Natural killer cell (primary cell): ENCODE measurements at regions not wholly inside any gene's neighbourhood (a gene's known extent, or its start where the extent isn't known, plus 50 kb on each side); places are given as distances from the start of the nearest gene placed in this dataset.

Source experiments
- ATAC-seq, 3 donors: fragments of 150-1000 bp in 2 of 3; fragments of 200-7000 bp in 1 of 3; cut with Tn5 transposase; 1 replicate in 1 of 3; 2 replicates in 2 of 3; pipeline ENCODE4 v1.10.0; 2021; ENCODE audit warnings: mild to moderate bottlenecking in 2 of 3, moderate library complexity in 2 of 3
- DNase-seq, 2 donors: peaks; one replicate each; pipeline versions ENCODE4 v3.0.0 to v3.0.0-alpha.2; 2013 to 2021; ENCODE audit warnings: mixed read lengths in 1 of 2
- H3K27ac ChIP-seq: one replicate; pipeline ENCODE4 v1.5.1; 2013; ENCODE audit warnings: mild to moderate bottlenecking, low read length
- H3K27me3 ChIP-seq: one replicate; pipeline ENCODE4 v1.6.1; 2013; ENCODE audit warnings: low read length; ENCODE audit not compliant: control insufficient read depth, insufficient read depth
- H3K36me3 ChIP-seq: one replicate; pipeline ENCODE4 v1.6.1; 2013; ENCODE audit warnings: low read length; ENCODE audit not compliant: control insufficient read depth, insufficient read depth
- H3K4me1 ChIP-seq: one replicate; pipeline ENCODE4 v1.6.1; 2013; ENCODE audit warnings: low read length; ENCODE audit not compliant: control insufficient read depth, insufficient read depth
- H3K4me3 ChIP-seq: one replicate; pipeline ENCODE4 v1.5.1; 2013; ENCODE audit warnings: low read length
- H3K9me3 ChIP-seq: one replicate; pipeline ENCODE4 v1.6.1; 2013; ENCODE audit warnings: low read length; ENCODE audit not compliant: control insufficient read depth, insufficient read depth
- H3K27ac Mint-ChIP-seq, 2 donors: one replicate each; pipeline ENCODE4 v1.8.0; 2022; ENCODE audit warnings: mild to moderate bottlenecking in 2 of 2, mixed read lengths in 2 of 2, moderate library complexity in 1 of 2
- H3K27me3 Mint-ChIP-seq, 2 donors: one replicate each; pipeline ENCODE4 v1.8.0; 2022; ENCODE audit warnings: low read depth in 2 of 2, mixed read lengths in 2 of 2
- H3K36me3 Mint-ChIP-seq: one replicate; pipeline ENCODE4 v1.8.0; 2022; ENCODE audit warnings: mixed read lengths
- H3K4me1 Mint-ChIP-seq, 2 donors: one replicate each; pipeline ENCODE4 v1.8.0; 2022; ENCODE audit warnings: mixed read lengths in 2 of 2
- H3K4me3 Mint-ChIP-seq: one replicate; pipeline ENCODE4 v1.8.0; 2022; ENCODE audit warnings: mild to moderate bottlenecking, moderate library complexity, mixed read lengths
- H3K9me3 Mint-ChIP-seq, 2 donors: one replicate each; pipeline ENCODE4 v1.8.0; 2022; ENCODE audit warnings: mixed read lengths in 2 of 2
- WGBS: methylation state at CpG from one replicate; pipeline ENCODE4 v1.1.7; 2013; ENCODE audit warnings: missing lambda C conversion rate; ENCODE audit not compliant: insufficient coverage; 5-methylcytosine and 5-hydroxymethylcytosine counted together
- intact Hi-C: fragments of 100-400 bp; cut with micrococcal nuclease; formaldehyde crosslinking; loops from one replicate; pipeline ENCODE4 v1.14.2; 2022
- TF ChIP-seq, protein P1 (sequence below): fragments of 200-600 bp; IDR thresholded peaks from one replicate; pipeline ENCODE4 v1.8.0; 2022; ENCODE audit warnings: antibody characterized with exemption

GRCh38 chr6:109230453-109230852 lies 135.1 kb downstream of the CEP57L1 start:
- H3K4me3 Mint-ChIP-seq: no peak overlapping the region
- peaks cover 1 to 6% of the 10 kb centered on the region in 2 donors for H3K4me1 Mint-ChIP-seq
- no peaks in the 10 kb centered on the region for H3K27me3 Mint-ChIP-seq
- no peaks in the 10 kb centered on the region for H3K4me1 ChIP-seq
- H3K9me3 Mint-ChIP-seq: peaks cover 0 to 2% of the 10 kb centered on the region in 2 donors
- no peak overlapping the region for H3K27ac ChIP-seq
- H3K36me3 Mint-ChIP-seq: peaks cover 8% of the 10 kb centered on the region
- intact Hi-C loops: no loop called here
- WGBS: 95% methylated on average over 7 of the region's 7 CpGs
- ATAC-seq (no peak), DNase-seq (no peak)
- TF ChIP-seq, protein P1, sequence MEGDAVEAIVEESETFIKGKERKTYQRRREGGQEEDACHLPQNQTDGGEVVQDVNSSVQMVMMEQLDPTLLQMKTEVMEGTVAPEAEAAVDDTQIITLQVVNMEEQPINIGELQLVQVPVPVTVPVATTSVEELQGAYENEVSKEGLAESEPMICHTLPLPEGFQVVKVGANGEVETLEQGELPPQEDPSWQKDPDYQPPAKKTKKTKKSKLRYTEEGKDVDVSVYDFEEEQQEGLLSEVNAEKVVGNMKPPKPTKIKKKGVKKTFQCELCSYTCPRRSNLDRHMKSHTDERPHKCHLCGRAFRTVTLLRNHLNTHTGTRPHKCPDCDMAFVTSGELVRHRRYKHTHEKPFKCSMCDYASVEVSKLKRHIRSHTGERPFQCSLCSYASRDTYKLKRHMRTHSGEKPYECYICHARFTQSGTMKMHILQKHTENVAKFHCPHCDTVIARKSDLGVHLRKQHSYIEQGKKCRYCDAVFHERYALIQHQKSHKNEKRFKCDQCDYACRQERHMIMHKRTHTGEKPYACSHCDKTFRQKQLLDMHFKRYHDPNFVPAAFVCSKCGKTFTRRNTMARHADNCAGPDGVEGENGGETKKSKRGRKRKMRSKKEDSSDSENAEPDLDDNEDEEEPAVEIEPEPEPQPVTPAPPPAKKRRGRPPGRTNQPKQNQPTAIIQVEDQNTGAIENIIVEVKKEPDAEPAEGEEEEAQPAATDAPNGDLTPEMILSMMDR: no peak
- H3K36me3 ChIP-seq: no peaks in the 10 kb centered on the region
- H3K9me3 ChIP-seq: no peaks in the 10 kb centered on the region
- H3K4me3 ChIP-seq: no peak overlapping the region
- no peak overlapping the region for H3K27ac Mint-ChIP-seq
- no peaks in the 10 kb centered on the region for H3K27me3 ChIP-seq

GRCh38 chr6:109229536-109229935 lies 134.2 kb downstream of the CEP57L1 start:
- intact Hi-C loops: no loop called here
- ATAC-seq (no peak), DNase-seq (no peak)
- no peak overlapping the region for H3K27ac Mint-ChIP-seq
- no peaks in the 10 kb centered on the region for H3K27me3 Mint-ChIP-seq
- peaks cover 3% of the 10 kb centered on the region for H3K36me3 Mint-ChIP-seq
- H3K4me3 Mint-ChIP-seq: no peak overlapping the region
- H3K4me1 ChIP-seq: no peaks in the 10 kb centered on the region
- H3K4me1 Mint-ChIP-seq: peaks cover 0 to 11% of the 10 kb centered on the region in 2 donors
- peaks cover 0 to 1% of the 10 kb centered on the region in 2 donors for H3K9me3 Mint-ChIP-seq
- H3K4me3 ChIP-seq: no peak overlapping the region
- no peak overlapping the region for H3K27ac ChIP-seq
- 87% methylated on average over 4 of the region's 4 CpGs for whole genome bisulfite sequencing
- no peaks in the 10 kb centered on the region for H3K36me3 ChIP-seq
- no peaks in the 10 kb centered on the region for H3K27me3 ChIP-seq
- TF ChIP-seq, protein P1: no peak
- no peaks in the 10 kb centered on the region for H3K9me3 ChIP-seq

DNA sequence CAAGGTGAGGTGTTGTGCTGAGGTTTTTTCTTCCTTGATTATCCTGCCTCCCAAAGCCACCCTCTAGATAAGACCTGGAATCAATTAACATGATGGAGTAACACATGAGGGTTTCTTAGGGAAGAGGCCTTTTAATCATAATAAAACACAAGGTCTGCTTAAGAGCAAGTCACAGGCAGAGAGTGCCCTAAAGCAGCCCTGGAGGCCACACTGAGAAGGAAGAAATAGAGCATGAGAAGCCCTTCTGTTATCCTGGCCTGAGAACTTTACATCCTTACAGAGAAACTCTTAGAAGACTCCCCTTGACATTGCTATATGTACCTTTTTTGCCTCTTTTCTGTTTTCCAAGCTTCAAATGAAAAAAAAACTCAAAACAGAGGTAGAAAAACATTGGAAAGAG lies 132.3 kb downstream of the CEP57L1 start:
- H3K4me1 Mint-ChIP-seq: peaks cover 7 to 23% of the 10 kb centered on the region in 2 donors
- H3K9me3 ChIP-seq: no peaks in the 10 kb centered on the region
- DNase-seq (no peak), ATAC-seq (no peak)
- no peaks in the 10 kb centered on the region for H3K27me3 Mint-ChIP-seq
- H3K36me3 Mint-ChIP-seq: no peaks in the 10 kb centered on the region
- H3K36me3 ChIP-seq: no peaks in the 10 kb centered on the region
- no peaks in the 10 kb centered on the region for H3K27me3 ChIP-seq
- H3K27ac Mint-ChIP-seq: no peak overlapping the region
- no peaks in the 10 kb centered on the region for H3K4me1 ChIP-seq
- no peak overlapping the region for H3K4me3 ChIP-seq
- H3K9me3 Mint-ChIP-seq: no peaks in the 10 kb centered on the region
- TF ChIP-seq, protein P1: no peak
- H3K27ac ChIP-seq: no peak overlapping the region
- intact Hi-C loops: no loop called here
- H3K4me3 Mint-ChIP-seq: no peak overlapping the region

- Mint-ChIP-seq H3K27me3 (no peaks in the 10 kb centered on the region), H3K27ac (no peak overlapping the region), H3K4me3 (no peak overlapping the region), H3K36me3 (no peaks in the 10 kb centered on the region), H3K9me3 (no peaks in the 10 kb centered on the region), H3K4me1 (peaks cover 18 to 36% of the 10 kb centered on the region in 2 donors)
- no peak for DNase-seq
- intact Hi-C loops: no loop called here
- Histone ChIP-seq H3K36me3 (no peaks in the 10 kb centered on the region), H3K4me3 (no peak overlapping the region), H3K27me3 (no peaks in the 10 kb centered on the region), H3K9me3 (no peaks in the 10 kb centered on the region), H3K27ac (no peak overlapping the region), H3K4me1 (peaks cover 4% of the 10 kb centered on the region)
- TF ChIP-seq, protein P1: no peak
- ATAC-seq: no peak
Observed at GRCh38 chr6:109226353-109226752, 131.0 kb downstream of the CEP57L1 start.
